ENCODE measurements at regions not wholly inside any gene's neighbourhood (a gene's known extent, or its start where the extent isn't known, plus 50 kb on each side); places are given as distances from the start of the nearest gene placed in this dataset.
A peak's percentile ranks its signal among the peaks of the same experiment; 100 is the strongest.
"Not testable (repeated sequence)": the region's sequence is repeated elsewhere in the genome, so short reads cannot be mapped to it uniquely, and the experiment has no call there.

DNA sequence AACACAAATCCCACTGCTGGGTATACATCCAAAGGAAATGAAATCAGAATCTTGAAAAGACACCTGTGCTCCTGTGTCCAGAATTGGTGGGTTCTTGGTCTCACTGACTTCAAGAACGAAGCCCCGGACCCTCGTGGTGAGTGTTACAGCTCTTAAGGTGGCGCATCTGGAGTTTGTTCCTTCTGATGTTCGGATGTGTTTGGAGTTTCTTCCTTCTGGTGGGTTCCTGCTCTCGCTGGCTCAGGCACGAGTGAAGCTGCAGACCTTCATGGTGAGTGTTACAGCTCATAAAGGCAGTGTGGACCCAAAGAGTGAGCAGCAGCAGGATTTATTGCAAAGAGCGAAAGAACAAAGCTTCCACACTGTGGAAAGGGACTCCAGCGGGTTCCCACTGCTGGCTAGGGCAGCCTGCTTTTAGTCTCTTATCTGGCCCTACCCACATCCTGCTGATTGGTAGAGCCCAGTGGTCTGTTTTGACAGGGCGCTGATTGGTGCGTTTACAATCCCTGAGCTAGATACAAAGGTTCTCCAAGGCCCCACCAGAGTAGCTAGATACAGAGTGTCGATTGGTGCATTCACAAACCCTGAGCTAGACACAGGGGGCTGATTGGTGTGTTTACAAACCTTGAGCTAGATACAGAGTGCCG, 80.0 kb upstream of the RGPD4 start:
- DNase-seq; H3K27me3 ChIP-seq (ENCODE audit: control insufficient read depth, insufficient read depth, low read length); H3K9me3 ChIP-seq (replicated peaks; ENCODE audit: control insufficient read depth, low read depth, low read length); H3K36me3 ChIP-seq (ENCODE audit: control insufficient read depth, insufficient read depth, low read length); H3K4me3 ChIP-seq (ENCODE audit: low read length); H3K4me1 ChIP-seq (ENCODE audit: control insufficient read depth, insufficient read depth, low read length); H3K27ac ChIP-seq (ENCODE audit: low read length): not testable (repeated sequence)
- WGBS (ENCODE audit: insufficient coverage), result 97% methylated on average over 3 of the region's 13 CpGs

DNA sequence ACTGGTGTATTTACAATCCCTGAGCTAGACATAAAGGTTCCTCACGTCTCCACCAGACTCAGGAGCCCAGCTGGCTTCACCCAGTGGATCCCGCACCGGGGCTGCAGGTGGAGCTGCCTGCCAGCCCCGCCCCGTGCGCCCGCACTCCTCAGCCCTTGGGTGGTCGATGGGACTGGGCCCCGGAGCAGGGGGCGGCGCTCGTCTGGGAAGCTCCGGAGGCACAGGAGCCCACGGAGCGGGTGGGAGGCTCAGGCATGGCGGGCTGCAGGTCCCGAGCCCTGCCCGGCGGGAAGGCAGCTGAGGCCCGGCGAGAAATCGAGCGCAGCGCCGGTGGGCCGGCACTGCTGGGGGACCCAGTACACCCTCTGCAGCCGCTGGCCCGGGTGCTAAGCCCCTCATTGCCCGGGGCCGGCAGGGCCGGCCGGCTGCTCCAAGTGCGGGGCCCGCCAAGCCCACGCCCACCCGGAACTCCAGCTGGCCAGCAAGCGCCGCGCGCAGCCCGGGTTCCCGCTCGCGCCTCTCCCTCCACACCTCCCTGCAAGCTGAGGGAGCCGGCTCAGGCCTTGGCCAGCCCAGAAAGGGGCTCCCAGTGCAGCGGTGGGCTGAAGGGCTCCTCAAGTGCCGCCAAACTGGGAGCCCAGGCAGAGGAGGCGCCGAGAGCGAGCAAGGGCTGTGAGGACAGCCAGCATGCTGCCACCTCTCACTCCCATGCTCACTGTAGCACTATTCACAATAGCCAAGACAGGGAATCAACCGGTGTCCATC, 79.3 kb upstream of the RGPD4 start:
- H3K27ac ChIP-seq (ENCODE audit: low read length); H3K9me3 ChIP-seq (replicated peaks; ENCODE audit: control insufficient read depth, low read depth, low read length); H3K36me3 ChIP-seq (ENCODE audit: control insufficient read depth, insufficient read depth, low read length); H3K27me3 ChIP-seq (ENCODE audit: control insufficient read depth, insufficient read depth, low read length); DNase-seq; H3K4me1 ChIP-seq (ENCODE audit: control insufficient read depth, insufficient read depth, low read length); H3K4me3 ChIP-seq (ENCODE audit: low read length): not testable (repeated sequence)
- WGBS (ENCODE audit: insufficient coverage), result 94% methylated on average over 27 of the region's 51 CpGs

DNA sequence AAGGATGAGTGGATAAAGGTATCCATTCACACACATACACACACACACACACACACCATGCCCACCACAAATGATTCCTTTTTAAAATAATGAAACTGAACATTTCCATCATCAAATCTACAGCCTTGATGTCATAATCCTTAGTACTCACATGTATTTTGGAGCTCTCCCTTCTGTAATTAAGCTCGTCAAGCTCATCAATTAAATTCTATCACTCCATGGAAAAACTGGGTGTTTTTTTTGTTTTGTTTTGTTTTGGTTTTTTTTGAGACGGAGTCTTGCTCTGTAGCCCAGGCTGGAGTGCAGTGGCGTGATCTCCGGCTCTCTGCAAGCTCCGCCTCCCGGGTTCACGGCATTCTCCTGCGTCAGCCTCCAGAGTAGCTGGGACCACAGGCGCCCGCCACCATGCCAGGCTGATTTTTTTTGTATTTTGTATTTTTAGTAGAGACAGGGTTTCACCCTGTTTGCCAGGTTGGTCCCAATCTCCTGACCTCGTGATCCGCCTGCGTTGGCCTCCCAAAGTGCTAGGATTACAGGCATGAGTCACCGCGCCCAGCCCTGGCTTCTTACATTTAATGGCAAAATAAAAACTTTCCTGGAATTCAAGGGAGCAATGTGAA, 78.6 kb upstream of the RGPD4 start:
- no peaks in the 10 kb centered on the region for H3K9me3 ChIP-seq (replicated peaks; ENCODE audit: control insufficient read depth, low read depth, low read length)
- no peaks in the 10 kb centered on the region for H3K36me3 ChIP-seq (ENCODE audit: control insufficient read depth, insufficient read depth, low read length)
- H3K27ac ChIP-seq (ENCODE audit: low read length), result no peak overlapping the region
- WGBS (ENCODE audit: insufficient coverage), result 98% methylated on average over 9 of the region's 15 CpGs
- H3K4me1 ChIP-seq (ENCODE audit: control insufficient read depth, insufficient read depth, low read length), result no peaks in the 10 kb centered on the region
- no peak overlapping the region for H3K4me3 ChIP-seq (ENCODE audit: low read length)
- DNase-seq, result no peak
- no peaks in the 10 kb centered on the region for H3K27me3 ChIP-seq (ENCODE audit: control insufficient read depth, insufficient read depth, low read length)

DNA sequence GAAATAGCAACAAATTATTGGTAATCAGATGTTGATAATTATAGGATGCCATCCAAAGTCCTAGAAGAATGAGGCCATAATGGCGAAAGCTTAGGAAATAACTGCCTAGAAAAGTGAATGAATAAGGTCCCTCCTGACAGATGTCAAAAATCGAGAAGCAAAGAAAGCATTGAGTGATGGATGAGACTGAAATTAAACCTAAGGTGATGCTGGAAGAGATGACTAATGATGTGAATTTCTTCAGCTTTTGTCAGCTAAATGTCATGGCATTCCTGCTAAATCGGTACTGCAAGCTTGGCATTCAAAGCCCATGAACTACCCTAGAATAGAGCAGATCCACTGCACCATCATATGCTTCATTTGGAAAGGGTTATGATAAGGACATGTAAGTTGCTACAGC, 74.8 kb upstream of the RGPD4 start:
- no peaks in the 10 kb centered on the region for H3K27me3 ChIP-seq (ENCODE audit: control insufficient read depth, insufficient read depth, low read length)
- no peaks in the 10 kb centered on the region for H3K36me3 ChIP-seq (ENCODE audit: control insufficient read depth, insufficient read depth, low read length)
- no peaks in the 10 kb centered on the region for H3K9me3 ChIP-seq (replicated peaks; ENCODE audit: control insufficient read depth, low read depth, low read length)
- WGBS (ENCODE audit: insufficient coverage), result 79% methylated on average over 2 of the region's 3 CpGs
- H3K4me1 ChIP-seq (ENCODE audit: control insufficient read depth, insufficient read depth, low read length), result no peaks in the 10 kb centered on the region
- no peak overlapping the region for H3K4me3 ChIP-seq (ENCODE audit: low read length)
- H3K27ac ChIP-seq (ENCODE audit: low read length), result no peak overlapping the region
- no peak for DNase-seq

DNA sequence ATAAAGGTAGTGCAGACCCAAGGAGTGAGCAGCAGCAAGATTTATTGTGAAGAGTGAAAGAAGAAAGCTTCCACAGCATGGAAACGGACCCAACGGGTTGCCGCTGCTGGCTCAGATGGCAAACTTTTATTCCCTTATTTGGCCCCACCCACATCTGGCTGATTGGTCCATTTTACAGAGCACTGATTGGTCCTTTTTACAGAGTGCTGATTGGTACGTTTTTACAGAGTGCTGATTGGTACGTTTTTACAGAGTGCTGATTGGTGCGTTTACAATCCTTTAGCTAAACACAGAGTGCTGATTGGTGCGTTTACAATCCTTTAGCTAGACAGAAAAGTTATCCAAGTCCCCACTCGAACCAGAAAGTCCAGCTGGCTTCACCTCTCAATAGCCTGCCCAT, 72.9 kb upstream of the RGPD4 start:
- H3K27ac ChIP-seq (ENCODE audit: low read length); H3K36me3 ChIP-seq (ENCODE audit: control insufficient read depth, insufficient read depth, low read length); H3K4me3 ChIP-seq (ENCODE audit: low read length); H3K27me3 ChIP-seq (ENCODE audit: control insufficient read depth, insufficient read depth, low read length); DNase-seq; H3K4me1 ChIP-seq (ENCODE audit: control insufficient read depth, insufficient read depth, low read length); H3K9me3 ChIP-seq (replicated peaks; ENCODE audit: control insufficient read depth, low read depth, low read length): not testable (repeated sequence)
- WGBS (ENCODE audit: insufficient coverage), result 60% methylated on average over 2 of the region's 8 CpGs

DNA sequence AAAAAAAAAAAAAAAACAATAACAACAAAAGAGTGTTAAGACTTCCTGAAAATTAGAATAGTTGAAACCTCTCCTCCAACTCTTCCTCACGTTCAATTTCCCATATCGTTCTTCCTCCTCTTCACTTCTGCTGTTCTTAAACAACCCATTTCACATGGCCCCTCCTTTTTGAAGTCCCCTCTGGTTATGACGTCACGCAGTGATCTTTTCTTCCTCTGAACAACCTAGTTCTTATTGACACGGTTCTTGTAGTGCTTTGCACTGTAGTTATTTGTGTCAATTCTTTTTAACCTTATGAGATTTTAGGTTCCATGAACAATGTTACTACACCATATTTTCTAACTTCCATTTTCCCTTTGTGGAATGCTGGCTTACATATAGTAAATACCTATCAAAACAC, 69.5 kb upstream of the RGPD4 start:
- Histone ChIP-seq H3K36me3 (ENCODE audit: control insufficient read depth, insufficient read depth, low read length) (no peaks in the 10 kb centered on the region), H3K27ac (ENCODE audit: low read length) (no peak overlapping the region), H3K27me3 (ENCODE audit: control insufficient read depth, insufficient read depth, low read length) (no peaks in the 10 kb centered on the region), H3K4me3 (ENCODE audit: low read length) (no peak overlapping the region), H3K9me3 (replicated peaks; ENCODE audit: control insufficient read depth, low read depth, low read length) (no peaks in the 10 kb centered on the region), H3K4me1 (ENCODE audit: control insufficient read depth, insufficient read depth, low read length) (no peaks in the 10 kb centered on the region)
- DNase-seq, result no peak
- 80% methylated on average over 2 of the region's 5 CpGs for WGBS (ENCODE audit: insufficient coverage)

DNA sequence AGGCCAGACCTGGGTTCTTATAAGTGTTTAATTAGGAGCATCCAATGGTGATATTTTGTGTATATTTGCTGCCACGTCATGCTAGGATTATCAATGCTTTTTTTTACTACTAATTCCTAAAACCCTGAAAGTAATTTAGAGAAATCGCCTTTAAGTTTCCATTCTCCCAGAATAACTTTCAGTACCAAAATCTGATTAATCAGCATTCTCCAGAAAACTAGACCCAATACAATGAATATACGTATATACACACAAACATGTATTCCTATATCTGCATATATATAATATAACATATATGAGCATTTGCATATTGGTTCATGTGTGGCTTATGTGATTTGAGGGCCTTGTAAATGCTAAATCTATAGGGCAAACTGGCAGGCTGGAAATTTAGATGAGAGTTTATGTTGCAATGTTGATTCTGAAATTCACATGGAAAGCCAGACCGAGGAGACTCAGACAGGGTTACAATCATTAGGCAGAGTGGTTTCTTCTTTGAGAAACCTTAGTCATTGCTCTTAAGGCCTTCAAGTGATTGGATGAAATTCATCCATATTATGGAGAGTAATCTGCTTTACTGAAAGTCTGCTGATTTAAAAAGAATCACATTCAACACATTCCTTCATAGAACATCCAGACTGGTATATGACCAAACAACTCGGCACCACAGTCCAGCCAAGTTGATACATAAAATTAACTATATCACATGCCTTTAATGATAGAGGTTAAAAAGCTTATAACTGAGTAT, 65.9 kb upstream of the RGPD4 start:
- no CpG with 5 or more reads among the region's 5 CpGs for WGBS (ENCODE audit: insufficient coverage)
- Histone ChIP-seq H3K27me3 (ENCODE audit: control insufficient read depth, insufficient read depth, low read length) (no peaks in the 10 kb centered on the region), H3K9me3 (replicated peaks; ENCODE audit: control insufficient read depth, low read depth, low read length) (no peaks in the 10 kb centered on the region), H3K4me1 (ENCODE audit: control insufficient read depth, insufficient read depth, low read length) (no peaks in the 10 kb centered on the region), H3K27ac (ENCODE audit: low read length) (no peak overlapping the region), H3K36me3 (ENCODE audit: control insufficient read depth, insufficient read depth, low read length) (no peaks in the 10 kb centered on the region), H3K4me3 (ENCODE audit: low read length) (no peak overlapping the region)
- no peak for DNase-seq

DNA sequence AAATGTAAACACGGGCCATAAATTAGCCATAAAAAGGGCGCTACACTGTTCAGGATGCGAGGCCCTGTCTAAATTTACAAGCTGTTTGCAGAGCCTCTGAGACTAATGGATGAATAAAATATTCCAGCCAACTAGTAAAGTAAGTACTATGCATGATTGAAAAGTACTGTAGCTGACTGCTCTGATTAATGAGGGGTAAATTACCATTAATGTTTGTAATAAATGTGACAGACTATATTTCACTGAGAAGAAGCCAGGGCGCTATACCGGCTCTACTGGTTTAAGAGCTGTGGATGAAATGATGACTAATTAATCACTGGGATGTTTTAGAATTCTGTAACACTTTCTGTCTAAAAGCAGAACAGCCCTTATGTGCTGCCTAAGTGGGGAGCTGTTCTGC, 54.3 kb upstream of the RGPD4 start:
- Histone ChIP-seq H3K4me3 (ENCODE audit: low read length) (no peak overlapping the region), H3K4me1 (ENCODE audit: control insufficient read depth, insufficient read depth, low read length) (no peaks in the 10 kb centered on the region), H3K27ac (ENCODE audit: low read length) (no peak overlapping the region), H3K36me3 (ENCODE audit: control insufficient read depth, insufficient read depth, low read length) (no peaks in the 10 kb centered on the region), H3K9me3 (replicated peaks; ENCODE audit: control insufficient read depth, low read depth, low read length) (no peaks in the 10 kb centered on the region), H3K27me3 (ENCODE audit: control insufficient read depth, insufficient read depth, low read length) (no peaks in the 10 kb centered on the region)
- DNase-seq, result no peak
- 73% methylated on average over 3 of the region's 5 CpGs for WGBS (ENCODE audit: insufficient coverage)

DNA sequence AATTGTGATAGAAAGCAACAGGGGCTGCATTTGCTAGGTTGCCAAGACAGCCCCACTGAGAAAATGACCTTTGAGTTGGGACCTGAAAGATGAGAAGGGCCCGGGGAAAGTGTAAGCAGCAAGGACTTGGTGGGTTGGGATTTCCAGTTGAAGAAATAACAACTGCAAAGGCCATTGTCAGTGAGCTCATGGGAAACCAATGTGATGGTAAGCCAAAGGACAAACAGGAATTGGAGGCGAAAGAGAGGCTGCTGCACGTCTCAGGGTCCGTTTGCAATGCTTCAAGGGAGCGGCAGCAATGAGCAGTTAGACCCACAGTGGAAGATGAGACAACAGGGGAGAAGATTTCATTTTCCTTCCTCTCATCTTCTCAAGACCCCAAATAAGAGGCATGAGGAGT, 51.5 kb upstream of the RGPD4 start:
- WGBS (ENCODE audit: insufficient coverage), result 35% methylated on average over 3 of the region's 5 CpGs
- Histone ChIP-seq H3K9me3 (replicated peaks; ENCODE audit: control insufficient read depth, low read depth, low read length) (no peaks in the 10 kb centered on the region), H3K4me3 (ENCODE audit: low read length) (no peak overlapping the region), H3K36me3 (ENCODE audit: control insufficient read depth, insufficient read depth, low read length) (no peaks in the 10 kb centered on the region), H3K27me3 (ENCODE audit: control insufficient read depth, insufficient read depth, low read length) (no peaks in the 10 kb centered on the region), H3K4me1 (ENCODE audit: control insufficient read depth, insufficient read depth, low read length) (no peaks in the 10 kb centered on the region), H3K27ac (ENCODE audit: low read length) (no peak overlapping the region)
- DNase-seq, result peak; percentile 32

DNA sequence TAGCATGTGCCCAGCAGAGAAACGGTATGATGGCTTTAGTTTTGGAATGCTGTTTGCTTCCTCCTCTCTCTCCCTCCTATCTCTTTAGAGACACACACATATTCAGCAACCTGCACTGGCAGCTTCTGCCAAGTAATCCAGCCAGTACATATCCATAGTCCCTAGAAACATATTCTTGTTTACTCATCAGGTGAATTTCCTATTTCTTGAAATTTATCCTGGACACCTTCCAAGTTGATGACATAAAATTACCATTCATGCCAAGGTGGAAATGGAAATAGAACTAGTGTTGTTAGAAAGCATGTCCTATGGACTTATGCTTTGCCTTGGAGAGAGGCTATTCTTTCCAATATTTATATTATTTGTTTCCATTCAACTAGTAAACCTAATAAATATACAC, 50.9 kb upstream of the RGPD4 start:
- peak; percentile 3 for DNase-seq
- Histone ChIP-seq H3K36me3 (ENCODE audit: control insufficient read depth, insufficient read depth, low read length) (no peaks in the 10 kb centered on the region), H3K27ac (ENCODE audit: low read length) (no peak overlapping the region), H3K4me1 (ENCODE audit: control insufficient read depth, insufficient read depth, low read length) (no peaks in the 10 kb centered on the region), H3K4me3 (ENCODE audit: low read length) (no peak overlapping the region), H3K9me3 (replicated peaks; ENCODE audit: control insufficient read depth, low read depth, low read length) (no peaks in the 10 kb centered on the region), H3K27me3 (ENCODE audit: control insufficient read depth, insufficient read depth, low read length) (no peaks in the 10 kb centered on the region)
- no CpG with 5 or more reads among the region's 1 CpG for WGBS (ENCODE audit: insufficient coverage)
